Activated T-cell treated with anti-CD3 and anti-CD28 coated beads, Interleukin-2, amount 50 U/mL, for 4 hours (primary cell): ENCODE measurements at regions not wholly inside any gene's neighbourhood (a gene's known extent, or its start where the extent isn't known, plus 50 kb on each side); places are given as distances from the start of the nearest gene placed in this dataset.

ENCODE experiments used
- ATAC-seq, 2 donors: fragments of 200-7000 bp; cut with Tn5 transposase; one replicate each; pipeline ENCODE4 v1.10.0; 2021
- DNase-seq: peaks from one replicate; pipeline ENCODE4 v3.0.0-alpha.2; 2020
- H3K27me3 Mint-ChIP-seq: one replicate; pipeline ENCODE4 v1.8.0; 2021; ENCODE audit warnings: low read depth, mixed read lengths
- H3K36me3 Mint-ChIP-seq: one replicate; pipeline ENCODE4 v1.8.0; 2022; ENCODE audit warnings: mixed read lengths; ENCODE audit not compliant: insufficient read depth
- H3K4me1 Mint-ChIP-seq: one replicate; pipeline ENCODE4 v1.8.0; 2021; ENCODE audit warnings: low read depth, mixed read lengths
- H3K4me3 Mint-ChIP-seq: one replicate; pipeline ENCODE4 v1.8.0; 2021; ENCODE audit warnings: mild to moderate bottlenecking, moderate library complexity, mixed read lengths
- H3K9me3 Mint-ChIP-seq: one replicate; pipeline ENCODE4 v1.8.0; 2021; ENCODE audit warnings: mixed read lengths

DNA sequence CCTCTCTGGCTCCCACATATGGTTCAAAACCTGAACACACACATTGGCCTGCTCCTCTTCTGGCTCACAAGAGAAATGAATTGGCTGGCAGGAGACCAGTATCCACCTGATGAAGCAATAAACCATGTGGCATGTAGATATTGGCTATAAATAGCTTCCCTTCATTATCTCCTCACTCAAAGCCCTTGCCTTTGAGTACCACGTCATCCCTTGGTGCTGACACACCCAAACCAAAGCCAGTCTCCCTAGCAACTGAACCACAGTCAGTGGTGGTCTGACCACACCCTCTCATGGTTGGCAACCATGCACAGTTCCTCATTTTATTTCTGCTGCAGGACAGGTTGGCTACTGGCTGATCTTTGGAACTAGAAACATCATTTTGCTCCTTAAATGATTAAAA is 98.8 kb downstream of the ZNF621 start:
- ATAC-seq: peak; percentile 54 to 57
- Mint-ChIP-seq H3K4me3 (no peak overlapping the region), H3K36me3 (no peaks in the 10 kb centered on the region), H3K27me3 (peaks cover 8% of the 10 kb centered on the region), H3K4me1 (no peaks in the 10 kb centered on the region), H3K9me3 (peaks cover under 1% of the 10 kb centered on the region)
- no peak for DNase-seq

DNA sequence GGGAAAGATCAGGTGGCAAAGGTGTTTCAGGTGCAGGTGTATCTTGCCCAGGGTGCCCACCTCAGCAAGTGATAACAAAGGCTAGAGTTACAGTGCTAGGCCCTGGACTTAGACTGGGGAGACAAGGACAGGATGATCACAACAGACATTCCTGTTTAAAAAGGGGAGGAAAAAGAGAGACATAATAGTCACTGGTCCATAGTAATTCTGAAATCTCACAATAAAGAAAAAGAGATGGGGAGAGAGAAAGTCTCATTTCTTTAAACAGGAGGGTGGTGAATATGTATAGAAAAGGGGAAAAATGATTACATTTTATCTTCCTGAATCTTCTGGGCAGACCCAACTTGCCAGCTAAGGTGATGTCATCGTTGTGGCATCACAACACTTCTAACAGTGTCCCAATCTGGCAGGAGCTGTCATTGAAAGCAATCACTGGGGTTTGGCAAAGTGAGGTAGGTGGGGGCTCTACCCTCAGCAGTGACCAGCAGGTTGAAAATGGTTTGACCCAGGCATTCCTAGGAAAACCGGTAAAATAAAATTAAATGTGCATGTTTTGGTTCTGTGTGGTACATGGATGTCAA is 99.5 kb downstream of the ZNF621 start:
- DNase-seq (no peak), ATAC-seq (no peak)
- H3K9me3 Mint-ChIP-seq: peaks cover 3% of the 10 kb centered on the region
- H3K4me1 Mint-ChIP-seq: no peaks in the 10 kb centered on the region
- H3K36me3 Mint-ChIP-seq: no peaks in the 10 kb centered on the region
- H3K27me3 Mint-ChIP-seq: peaks cover 8% of the 10 kb centered on the region
- H3K4me3 Mint-ChIP-seq: no peak overlapping the region

DNA sequence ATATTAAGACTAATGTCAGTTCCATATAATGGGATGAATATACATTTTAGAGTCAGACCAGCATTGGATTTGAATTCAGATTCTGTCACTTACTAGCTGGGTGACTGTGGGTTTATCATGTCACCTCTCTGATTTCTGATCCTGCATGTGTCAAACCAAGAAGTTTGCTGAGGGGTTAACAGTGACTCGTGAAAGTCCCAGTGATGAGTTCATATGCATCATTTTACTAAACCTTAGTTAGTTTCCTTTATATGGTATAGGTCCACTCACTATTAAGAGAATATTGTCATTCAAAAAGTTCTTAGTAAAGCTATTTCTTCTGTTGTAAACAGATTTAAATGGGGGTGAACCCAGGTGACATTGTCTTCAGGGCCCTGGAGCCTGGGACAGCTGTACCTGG is 102.3 kb downstream of the ZNF621 start:
- Mint-ChIP-seq H3K9me3 (peaks cover 7% of the 10 kb centered on the region), H3K36me3 (no peaks in the 10 kb centered on the region), H3K4me3 (no peak overlapping the region), H3K4me1 (no peaks in the 10 kb centered on the region), H3K27me3 (peaks cover 17% of the 10 kb centered on the region)
- ATAC-seq (no peak), DNase-seq (no peak)

DNA sequence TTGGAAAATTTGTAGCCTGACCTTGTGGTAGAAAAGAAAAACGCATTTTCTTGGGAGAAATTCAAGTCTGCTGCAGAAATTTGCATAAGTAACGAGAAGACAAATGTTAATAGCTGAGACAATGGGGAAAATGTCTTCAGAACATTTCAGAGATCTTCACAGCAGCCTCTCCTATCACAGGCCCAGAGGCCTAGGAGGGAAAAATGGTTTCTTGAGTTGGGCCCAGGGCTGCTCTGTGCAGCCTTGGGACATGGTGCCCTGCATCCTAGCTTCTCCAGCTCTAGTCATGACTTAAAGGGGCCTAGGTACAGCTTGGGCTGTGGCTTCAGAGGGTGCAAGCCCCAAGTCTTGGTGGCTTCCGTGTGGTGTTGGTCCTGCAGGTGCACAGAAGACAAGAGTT is 104.2 kb downstream of the ZNF621 start:
- H3K27me3 Mint-ChIP-seq: peaks cover 20% of the 10 kb centered on the region
- no peak overlapping the region for H3K4me3 Mint-ChIP-seq
- peaks cover 13% of the 10 kb centered on the region for H3K9me3 Mint-ChIP-seq
- ATAC-seq: no peak
- no peak for DNase-seq
- no peaks in the 10 kb centered on the region for H3K36me3 Mint-ChIP-seq
- no peaks in the 10 kb centered on the region for H3K4me1 Mint-ChIP-seq

DNA sequence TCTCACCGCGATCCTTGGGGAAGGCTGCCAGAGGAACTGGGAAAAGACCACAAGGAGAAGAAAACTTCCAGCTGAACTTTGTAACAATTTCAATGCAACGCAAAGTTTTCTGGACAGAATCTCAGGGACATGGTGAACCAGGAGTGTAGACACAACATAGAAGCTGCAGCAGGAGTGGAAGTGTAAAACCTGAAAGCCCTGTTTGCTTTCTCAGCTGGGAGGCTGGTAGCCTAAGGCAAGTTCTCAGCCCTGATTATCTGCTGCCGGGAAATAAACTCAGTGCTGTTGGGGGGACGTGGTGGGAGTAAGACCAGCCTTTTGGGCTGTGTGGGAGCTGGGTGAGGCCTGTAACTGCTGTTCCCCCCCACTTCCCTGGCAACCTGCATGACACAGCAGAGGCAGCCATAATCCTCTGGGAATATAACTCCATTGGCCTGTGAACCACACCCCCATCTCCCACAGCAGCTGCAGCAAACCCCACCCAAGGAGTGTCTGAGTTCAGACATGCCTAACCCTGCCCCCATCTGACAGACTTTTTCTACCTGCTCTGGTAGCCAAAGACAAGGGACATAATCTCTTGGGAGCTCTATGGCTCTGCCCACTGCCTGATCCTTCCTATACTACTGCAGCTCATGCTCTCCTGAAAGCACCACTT is 106.7 kb downstream of the ZNF621 start:
- Mint-ChIP-seq H3K9me3 (peaks cover 21% of the 10 kb centered on the region), H3K4me1 (no peaks in the 10 kb centered on the region), H3K27me3 (peaks cover 13% of the 10 kb centered on the region), H3K4me3 (no peak overlapping the region), H3K36me3 (no peaks in the 10 kb centered on the region)
- no peak for DNase-seq
- no peak for ATAC-seq

DNA sequence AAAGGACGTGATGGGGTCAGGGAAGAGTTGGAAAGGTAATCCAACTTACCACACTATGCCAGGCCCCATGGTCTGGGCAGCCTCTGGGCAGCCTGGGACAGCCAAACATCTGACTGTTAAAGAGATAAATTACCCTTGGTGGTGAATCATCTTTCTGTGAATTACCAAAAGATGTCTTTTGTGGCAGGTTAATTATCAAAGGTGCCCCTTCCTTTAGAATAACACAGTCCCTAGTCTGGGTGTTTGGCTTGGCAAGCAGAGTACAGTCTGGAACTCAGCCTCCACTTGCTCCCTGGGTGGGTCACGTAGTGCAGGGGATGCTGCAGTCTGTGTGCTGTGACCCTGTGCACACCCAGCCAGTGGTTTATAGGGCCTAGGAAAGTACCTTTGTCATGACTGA is 113.1 kb downstream of the ZNF621 start:
- Mint-ChIP-seq H3K4me3 (no peak overlapping the region), H3K27me3 (no peaks in the 10 kb centered on the region), H3K9me3 (peaks cover 8% of the 10 kb centered on the region), H3K36me3 (no peaks in the 10 kb centered on the region), H3K4me1 (no peaks in the 10 kb centered on the region)
- DNase-seq: no peak
- ATAC-seq: no peak

DNA sequence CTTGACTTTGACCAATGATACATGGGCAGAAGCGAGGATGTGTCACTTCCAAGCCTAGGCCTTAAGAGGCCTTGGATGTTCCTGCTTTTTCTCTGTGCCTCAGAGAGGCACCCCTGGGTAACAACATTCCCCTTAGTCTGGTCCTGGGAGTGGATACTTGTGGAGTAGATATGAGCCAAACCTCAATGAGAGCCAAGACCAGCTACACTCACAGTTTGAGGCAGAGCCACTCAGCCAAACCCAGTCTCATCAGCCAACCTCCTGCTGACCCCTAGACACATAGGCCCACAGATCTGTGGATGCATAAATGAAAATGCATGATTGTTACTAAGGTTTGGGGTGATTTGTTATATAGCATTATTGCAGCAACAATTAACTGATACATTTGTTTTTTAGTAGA is 114.2 kb downstream of the ZNF621 start:
- no peaks in the 10 kb centered on the region for H3K36me3 Mint-ChIP-seq
- H3K27me3 Mint-ChIP-seq: no peaks in the 10 kb centered on the region
- H3K4me3 Mint-ChIP-seq: no peak overlapping the region
- H3K4me1 Mint-ChIP-seq: no peaks in the 10 kb centered on the region
- ATAC-seq: no peak
- DNase-seq: no peak
- H3K9me3 Mint-ChIP-seq: peaks cover 8% of the 10 kb centered on the region

DNA sequence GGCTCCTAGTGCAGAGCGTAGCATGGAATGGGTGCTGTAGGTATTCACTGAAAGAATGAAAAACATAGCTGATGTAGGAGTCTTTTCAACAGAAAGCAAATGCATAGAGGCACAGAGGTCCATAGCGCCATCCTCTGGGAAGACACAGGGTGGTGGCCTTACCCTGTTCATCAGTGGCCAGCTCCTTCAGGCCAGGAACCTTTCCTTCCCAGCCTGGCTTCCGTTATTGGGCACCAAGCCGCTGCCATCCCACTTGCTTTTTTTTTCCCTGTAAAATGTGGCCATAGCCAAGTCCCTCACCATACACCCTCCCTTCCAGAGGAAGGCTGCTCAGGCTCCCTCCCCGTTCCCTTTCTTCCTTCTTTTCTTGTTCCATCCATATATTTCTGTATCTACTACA is 118.1 kb downstream of the ZNF621 start:
- H3K9me3 Mint-ChIP-seq: no peaks in the 10 kb centered on the region
- no peak for ATAC-seq

DNA sequence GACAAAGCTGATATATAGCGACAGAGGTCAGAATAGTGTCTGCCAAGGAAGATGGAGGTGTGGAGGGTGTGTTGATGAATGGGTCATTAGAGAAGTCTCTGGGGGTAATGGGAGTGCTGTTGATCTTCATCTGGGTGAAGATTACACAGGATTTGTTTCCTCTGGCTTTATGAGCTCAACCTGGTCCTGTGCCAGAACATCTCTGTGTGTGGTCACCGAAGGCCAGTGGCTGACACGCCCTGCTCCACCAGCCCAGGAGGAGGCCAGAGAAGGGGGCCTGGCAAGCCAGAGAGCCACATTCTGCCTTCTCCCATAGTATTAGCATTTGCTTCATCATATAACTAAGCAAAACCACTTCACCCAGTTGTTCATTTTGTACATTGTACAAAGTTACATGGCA is 121.1 kb downstream of the ZNF621 start:
- ATAC-seq (no peak), DNase-seq (no peak)
- Mint-ChIP-seq H3K27me3 (no peaks in the 10 kb centered on the region), H3K9me3 (no peaks in the 10 kb centered on the region), H3K4me1 (no peaks in the 10 kb centered on the region), H3K4me3 (no peak overlapping the region), H3K36me3 (no peaks in the 10 kb centered on the region)

More for the DNA sequence above, 118.1 kb downstream of the ZNF621 start:
- no peaks in the 10 kb centered on the region for H3K36me3 Mint-ChIP-seq
- H3K4me3 Mint-ChIP-seq: no peak overlapping the region
- no peak for DNase-seq
- H3K27me3 Mint-ChIP-seq: no peaks in the 10 kb centered on the region
- no peaks in the 10 kb centered on the region for H3K4me1 Mint-ChIP-seq

DNA sequence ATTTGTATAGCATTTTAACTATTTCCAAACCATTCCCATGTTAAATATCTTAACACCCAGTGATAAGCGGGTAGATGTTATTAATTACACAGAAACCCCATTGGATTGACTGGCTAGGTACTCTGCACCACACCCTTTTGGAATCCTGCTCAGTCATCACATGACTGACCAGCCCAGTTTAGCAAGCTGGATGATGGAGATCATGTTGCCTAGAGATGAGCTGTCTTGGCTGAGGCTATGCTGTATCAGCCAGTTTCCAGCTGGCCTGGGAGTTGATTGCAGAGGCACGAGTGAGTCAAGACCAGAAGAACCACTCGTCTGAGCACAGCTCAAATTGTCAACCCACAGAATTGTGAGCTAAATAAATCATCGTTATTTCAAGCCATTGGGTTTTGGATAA is 124.6 kb downstream of the ZNF621 start:
- Mint-ChIP-seq H3K4me3 (no peak overlapping the region), H3K36me3 (no peaks in the 10 kb centered on the region), H3K27me3 (no peaks in the 10 kb centered on the region), H3K4me1 (no peaks in the 10 kb centered on the region), H3K9me3 (no peaks in the 10 kb centered on the region)
- ATAC-seq: no peak
- DNase-seq: no peak

DNA sequence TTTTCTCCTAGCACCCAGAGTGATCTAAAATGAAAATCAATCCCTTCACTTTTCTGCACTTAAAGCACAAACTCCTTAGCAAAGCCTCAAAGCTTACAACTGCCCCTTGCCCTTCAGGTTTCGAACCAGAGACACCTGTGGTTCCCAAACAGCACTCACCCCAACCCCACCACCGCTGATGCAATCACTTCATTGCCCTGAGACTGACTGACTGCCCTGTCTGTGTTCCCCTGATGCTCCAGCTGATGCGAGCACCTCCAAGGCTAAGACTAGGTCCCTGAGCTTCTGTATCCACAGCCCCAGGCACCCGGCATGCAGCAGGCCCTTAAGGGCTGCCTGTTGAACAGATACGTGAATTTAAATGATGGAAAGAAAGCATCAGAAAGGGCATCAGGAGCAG is 127.3 kb downstream of the ZNF621 start:
- H3K27me3 Mint-ChIP-seq: no peaks in the 10 kb centered on the region
- H3K9me3 Mint-ChIP-seq: no peaks in the 10 kb centered on the region
- no peak overlapping the region for H3K4me3 Mint-ChIP-seq
- ATAC-seq (no peak), DNase-seq (no peak)
- no peaks in the 10 kb centered on the region for H3K4me1 Mint-ChIP-seq
- no peaks in the 10 kb centered on the region for H3K36me3 Mint-ChIP-seq

DNA sequence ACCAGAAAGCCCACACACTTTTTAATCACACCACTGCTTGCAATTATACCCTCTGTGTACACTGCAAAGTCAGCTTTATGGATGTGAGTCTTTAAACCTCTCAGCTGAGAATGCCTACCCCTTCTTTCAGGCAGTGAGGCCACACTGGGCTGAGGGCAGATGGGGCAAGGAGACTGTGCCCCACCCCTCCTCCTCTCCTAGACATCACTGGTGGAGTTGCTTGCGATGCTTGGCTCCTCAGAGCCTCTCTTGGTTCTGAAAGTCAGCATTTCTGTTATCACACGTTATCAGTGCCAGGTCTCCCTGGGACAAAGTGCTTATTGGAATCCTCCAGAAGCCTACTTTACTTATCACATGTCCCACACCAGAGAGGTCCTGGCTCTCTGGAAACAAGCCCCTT is 128.2 kb downstream of the ZNF621 start:
- Mint-ChIP-seq H3K4me1 (no peaks in the 10 kb centered on the region), H3K9me3 (peaks cover 5% of the 10 kb centered on the region), H3K27me3 (peaks cover 1% of the 10 kb centered on the region), H3K4me3 (no peak overlapping the region), H3K36me3 (no peaks in the 10 kb centered on the region)
- no peak for DNase-seq
- no peak for ATAC-seq

DNA sequence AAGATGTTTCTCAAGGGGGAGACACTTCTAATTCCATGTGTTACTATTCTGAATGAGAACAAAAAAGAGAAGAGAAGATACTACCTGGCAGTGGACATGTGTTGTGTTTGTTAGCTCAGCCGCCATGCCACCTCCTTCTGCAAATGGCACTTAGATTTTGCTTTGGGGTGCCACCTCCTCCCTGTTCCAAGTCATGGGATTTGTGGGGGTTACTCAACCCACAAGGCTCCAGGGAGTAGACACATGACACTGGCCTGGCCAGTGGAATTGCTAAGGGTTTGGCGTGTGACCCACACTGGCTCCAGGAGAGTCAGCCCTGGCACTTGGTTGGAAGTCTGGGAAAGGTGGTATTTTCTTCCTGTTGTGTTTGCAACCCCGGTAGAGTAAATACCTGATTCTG is 129.1 kb downstream of the ZNF621 start:
- ATAC-seq (no peak), DNase-seq (no peak)
- Mint-ChIP-seq H3K4me3 (no peak overlapping the region), H3K4me1 (no peaks in the 10 kb centered on the region), H3K36me3 (no peaks in the 10 kb centered on the region), H3K9me3 (peaks cover 9% of the 10 kb centered on the region), H3K27me3 (peaks cover 4% of the 10 kb centered on the region)

DNA sequence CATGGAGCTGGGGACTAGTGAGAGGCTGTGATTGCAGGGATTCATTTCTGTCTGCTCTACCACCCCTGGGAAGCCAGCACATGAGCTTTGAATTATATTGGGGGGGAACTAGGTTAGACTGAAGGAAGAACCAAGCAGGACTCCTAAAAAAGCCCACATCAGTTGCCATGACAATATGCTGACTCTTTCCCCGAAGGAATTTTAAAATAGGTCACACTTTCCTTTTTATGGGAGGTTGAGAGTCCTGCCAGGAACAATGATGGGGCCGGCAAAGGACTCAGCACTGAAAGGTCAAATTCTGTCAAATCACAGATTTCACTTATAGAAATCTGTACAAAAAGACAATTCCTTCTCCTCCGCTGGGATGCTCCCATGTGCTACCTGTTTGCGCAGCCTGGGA is 130.8 kb downstream of the ZNF621 start:
- Mint-ChIP-seq H3K4me1 (no peaks in the 10 kb centered on the region), H3K9me3 (peaks cover 9% of the 10 kb centered on the region), H3K27me3 (peaks cover 4% of the 10 kb centered on the region), H3K36me3 (no peaks in the 10 kb centered on the region), H3K4me3 (no peak overlapping the region)
- ATAC-seq: no peak
- no peak for DNase-seq

DNA sequence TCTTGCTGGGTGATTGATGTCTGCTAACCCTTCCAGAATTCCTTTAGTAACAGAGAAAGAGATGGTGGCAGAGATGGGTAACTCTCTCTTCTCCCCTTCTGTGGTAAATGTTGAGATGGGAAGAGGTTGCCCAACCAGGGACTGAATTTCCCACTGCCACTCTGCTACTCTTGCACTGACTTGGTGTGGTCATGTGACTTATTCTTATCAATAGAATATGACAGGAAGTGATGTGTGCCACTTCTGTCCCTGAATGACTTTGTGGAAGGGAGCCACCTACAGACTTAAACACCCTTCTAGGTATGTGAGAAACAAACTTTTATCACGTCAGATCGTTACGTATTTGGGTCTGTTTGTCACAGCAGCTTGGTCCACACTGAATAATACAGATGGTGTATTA is 132.9 kb downstream of the ZNF621 start:
- H3K27me3 Mint-ChIP-seq: peaks cover 9% of the 10 kb centered on the region
- H3K36me3 Mint-ChIP-seq: no peaks in the 10 kb centered on the region
- H3K4me3 Mint-ChIP-seq: no peak overlapping the region
- no peak for ATAC-seq
- H3K9me3 Mint-ChIP-seq: peaks cover 9% of the 10 kb centered on the region
- H3K4me1 Mint-ChIP-seq: no peaks in the 10 kb centered on the region
- DNase-seq: no peak
